T-helper 1 cell treated with Interleukin-12 subunit alpha and Interleukin-12 subunit beta and Interleukin-4 antibody, amounts not matched to agents 30 ng/mL and 1 ng/mL, for 36 hours (primary cell): ENCODE measurements at regions not wholly inside any gene's neighbourhood (a gene's known extent, or its start where the extent isn't known, plus 50 kb on each side); places are given as distances from the start of the nearest gene placed in this dataset.

ENCODE experiments used
- intact Hi-C: fragments of 100-400 bp; cut with micrococcal nuclease; formaldehyde crosslinking; loops from one replicate; pipeline ENCODE4 v1.15.1; 2024

DNA sequence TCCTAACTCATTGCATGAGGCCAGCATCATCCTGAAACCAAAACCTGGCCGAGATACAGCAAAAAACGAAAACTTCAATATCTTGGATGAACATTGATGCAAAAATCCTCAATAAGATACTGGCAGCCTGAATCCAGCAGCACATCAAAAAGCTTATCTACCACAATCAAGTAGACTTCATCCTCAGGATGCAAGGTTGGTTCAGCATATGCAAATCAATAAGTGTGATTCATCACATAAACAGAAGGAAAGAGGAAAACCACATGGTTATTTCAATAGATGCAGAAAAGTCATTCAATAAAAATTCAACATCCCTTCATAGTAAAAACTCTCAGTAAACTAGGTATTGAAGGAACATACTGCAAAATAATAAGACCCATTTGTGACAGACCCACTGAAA lies 56.5 kb upstream of the PPFIA2 start:
- intact Hi-C loops: no loop called here

DNA sequence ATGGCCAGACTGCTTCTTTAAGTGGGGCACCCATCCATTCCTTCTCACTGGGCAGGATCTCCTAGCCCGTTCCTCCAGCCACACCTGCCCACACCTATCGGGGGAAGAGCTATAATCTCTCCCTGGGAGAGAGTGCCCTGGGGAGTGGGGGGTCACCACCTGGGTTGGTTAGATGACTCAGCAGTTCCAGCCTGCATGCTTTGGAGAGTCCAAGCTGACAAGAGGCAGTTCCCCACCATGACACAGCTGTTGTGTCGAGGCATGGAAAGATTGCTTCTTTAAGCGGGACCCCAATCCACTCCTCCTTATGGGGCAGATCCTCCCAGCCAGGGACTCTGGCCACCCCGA lies 52.6 kb upstream of the PPFIA2 start:
- intact Hi-C loops: no loop called here

DNA sequence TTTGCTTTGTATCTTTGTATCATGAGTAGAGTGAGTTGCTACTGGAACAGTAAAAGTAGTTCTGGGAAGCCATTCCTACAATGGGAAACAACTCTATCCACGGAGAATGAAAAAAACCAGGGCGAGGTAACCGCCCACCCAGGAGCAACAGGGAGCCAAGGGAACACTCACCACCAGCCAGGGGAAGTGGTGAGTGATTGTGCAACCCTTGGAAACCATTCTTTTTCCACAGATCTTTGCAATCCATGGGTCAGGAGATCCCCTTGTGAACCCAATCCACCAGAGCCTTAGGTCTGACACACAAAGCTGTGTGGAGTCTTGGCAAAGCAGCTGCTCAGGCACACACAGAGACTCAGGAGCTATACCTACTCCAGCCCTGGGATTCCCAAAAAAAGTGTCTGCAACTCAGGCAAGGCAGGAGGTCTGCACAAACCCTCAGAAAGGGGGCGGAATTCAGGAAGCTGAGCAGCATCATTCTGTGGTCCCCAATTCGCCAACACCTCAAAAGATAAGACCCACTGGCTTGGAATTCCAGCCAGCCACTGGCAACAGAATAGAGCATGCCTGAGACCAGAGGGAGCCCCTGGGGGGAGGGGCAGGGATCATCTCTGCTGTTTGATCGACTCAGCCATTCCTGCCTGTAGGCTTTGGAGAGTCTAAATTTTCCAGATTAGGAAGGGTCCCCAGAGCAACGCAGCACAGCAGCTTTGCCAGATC lies 52.1 kb upstream of the PPFIA2 start:
- intact Hi-C loops: no loop called here

DNA sequence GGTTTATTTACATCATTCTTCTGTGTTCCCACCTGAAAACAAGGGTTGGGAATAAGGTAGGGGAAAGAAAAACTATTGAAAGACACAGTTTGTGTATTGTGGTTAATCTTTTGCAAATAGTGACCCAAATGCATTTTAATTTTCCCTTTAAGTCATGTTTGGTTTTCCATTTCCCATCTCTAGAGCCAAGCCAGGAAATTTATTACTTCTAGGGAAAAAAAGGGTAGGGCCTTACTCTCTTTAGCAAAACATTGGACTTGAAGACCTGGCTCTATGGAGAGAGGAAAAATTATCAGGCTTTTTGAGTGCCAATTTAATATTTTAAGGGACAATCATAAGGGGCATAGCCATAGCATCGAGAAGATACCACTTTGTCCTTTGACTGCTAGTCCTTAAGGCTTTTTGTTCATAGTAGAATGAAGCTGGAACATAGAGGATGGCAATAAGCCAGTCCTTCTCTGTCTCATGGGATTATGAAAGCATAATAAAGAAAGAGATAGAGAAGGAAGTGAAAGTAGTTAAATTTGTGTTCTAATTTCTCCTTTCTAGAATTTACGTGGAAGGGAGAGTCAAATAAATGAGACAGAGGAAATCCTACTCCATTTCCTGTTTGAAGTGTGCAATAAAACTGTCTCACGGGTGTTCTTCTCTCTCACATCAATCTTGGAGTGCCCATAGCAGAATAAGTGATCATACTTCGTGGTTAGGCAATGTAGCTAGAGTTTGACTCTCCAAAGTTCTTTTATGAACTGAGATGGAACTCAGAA lies 50.9 kb upstream of the PPFIA2 start:
- intact Hi-C loops: no loop called here

DNA sequence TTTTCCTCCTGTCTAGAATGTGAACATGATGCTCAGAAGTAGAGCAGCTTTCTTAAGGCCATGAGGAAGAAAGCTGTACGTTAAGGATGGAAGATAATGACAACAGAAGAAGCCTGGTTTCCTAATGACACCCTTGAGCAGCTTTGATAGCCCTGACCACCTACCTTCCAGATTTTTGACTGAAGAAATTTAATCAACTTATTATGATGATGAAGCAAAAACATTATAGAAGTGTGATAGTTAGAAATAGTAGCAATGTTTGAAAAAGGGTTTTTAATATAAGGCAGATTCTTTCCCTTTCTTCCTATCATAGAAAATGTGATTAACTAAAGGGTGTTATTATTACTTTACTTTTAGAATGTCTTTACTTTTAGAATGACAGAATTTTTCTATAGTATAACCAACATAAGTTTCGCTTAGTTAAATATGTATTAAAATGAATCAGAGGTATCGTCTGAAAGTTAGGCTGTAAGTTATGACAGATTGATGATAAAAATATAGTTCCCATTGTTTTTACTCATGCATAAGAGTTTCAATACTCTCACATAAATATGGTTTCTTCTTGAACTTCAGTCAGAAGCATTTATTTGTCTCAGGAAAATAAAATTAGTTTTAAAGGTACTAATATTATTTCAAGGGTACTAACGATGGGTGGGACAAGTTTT lies 50.1 kb upstream of the PPFIA2 start:
- intact Hi-C loops: no loop called here
